ENCODE measurements at regions not wholly inside any gene's neighbourhood (a gene's known extent, or its start where the extent isn't known, plus 50 kb on each side); places are given as distances from the start of the nearest gene placed in this dataset.

GRCh38 chr3:19734453-19734852 lies 199.6 kb downstream of the EFHB start:
- no peak for TF ChIP-seq CTCF (IDR thresholded peaks at IDR 0.05; ENCODE audit: insufficient read depth, low read depth, low read length)
- TF ChIP-seq EZH2 (IDR thresholded peaks at IDR 0.05; ENCODE audit: insufficient read depth, low read length), result no peak
